BE2C (cell line): ENCODE measurements at regions not wholly inside any gene's neighbourhood (a gene's known extent, or its start where the extent isn't known, plus 50 kb on each side); places are given as distances from the start of the nearest gene placed in this dataset.
A peak's percentile ranks its signal among the peaks of the same experiment; 100 is the strongest.

Experiments
- DNase-seq: peaks from one replicate; pipeline ENCODE4 v3.0.0-alpha.2; 2020
- H3K27me3 ChIP-seq: fragments of 250-450 bp; sonication (Bioruptor Pico); 2 replicates; pipeline ENCODE4 v1.5.1; 2020; ENCODE audit warnings: mild to moderate bottlenecking
- H3K36me3 ChIP-seq: fragments of 250-450 bp; sonication (Bioruptor Pico); 2 replicates; pipeline ENCODE4 v1.5.1; 2020; ENCODE audit warnings: mild to moderate bottlenecking
- H3K4me1 ChIP-seq: fragments of 250-450 bp; sonication (Bioruptor Pico); 2 replicates; pipeline ENCODE4 v1.5.1; 2020
- H3K4me3 ChIP-seq: 2 replicates; pipeline ENCODE4 v1.5.1; 2011; ENCODE audit warnings: low read depth, low read length
- H3K9me3 ChIP-seq: fragments of 250-450 bp; sonication (Bioruptor Pico); 2 replicates; pipeline ENCODE4 v1.5.1; 2020
- CTCF ChIP-seq: IDR thresholded peaks from 2 replicates; pipeline ENCODE4 v1.5.1; 2012; ENCODE audit warnings: mild to moderate bottlenecking, low read depth, low read length

- TF ChIP-seq CTCF: no peak
- no peak for DNase-seq
- no peaks in the 10 kb centered on the region for H3K9me3 ChIP-seq
- no peaks in the 10 kb centered on the region for H3K36me3 ChIP-seq
- peaks cover 27% of the 10 kb centered on the region for H3K4me1 ChIP-seq
- no peak overlapping the region for H3K4me3 ChIP-seq
- H3K27me3 ChIP-seq: no peaks in the 10 kb centered on the region
These were observed 174.4 kb upstream of the GALNT2 start for GRCh38 chr1:229892515-229893117.

GRCh38 chr1:229893762-229894444 lies 173.1 kb upstream of the GALNT2 start:
- peak overlapping the region; percentile 17 for H3K4me3 ChIP-seq
- DNase-seq: peak; percentile 81
- no peak for TF ChIP-seq CTCF

GRCh38 chr1:229894532-229894931 lies 172.5 kb upstream of the GALNT2 start:
- Histone ChIP-seq H3K36me3 (no peaks in the 10 kb centered on the region), H3K4me3 (peak overlapping the region; percentile 17), H3K4me1 (peaks cover 16% of the 10 kb centered on the region), H3K27me3 (no peaks in the 10 kb centered on the region), H3K9me3 (no peaks in the 10 kb centered on the region)
- TF ChIP-seq CTCF: no peak
- no peak for DNase-seq

More at GRCh38 chr1:229893762-229894444, 173.1 kb upstream of the GALNT2 start:
- Histone ChIP-seq H3K36me3 (no peaks in the 10 kb centered on the region), H3K4me1 (peaks cover 19% of the 10 kb centered on the region), H3K27me3 (no peaks in the 10 kb centered on the region), H3K9me3 (no peaks in the 10 kb centered on the region)

- no peak for TF ChIP-seq CTCF
These were observed 171.4 kb upstream of the GALNT2 start for GRCh38 chr1:229895605-229896004.

GRCh38 chr1:229896306-229896705 lies 170.7 kb upstream of the GALNT2 start:
- TF ChIP-seq CTCF: no peak
- Histone ChIP-seq H3K27me3 (no peaks in the 10 kb centered on the region), H3K4me3 (no peak overlapping the region), H3K36me3 (no peaks in the 10 kb centered on the region), H3K9me3 (no peaks in the 10 kb centered on the region), H3K4me1 (peaks cover 16% of the 10 kb centered on the region)
- DNase-seq: no peak

More at GRCh38 chr1:229895605-229896004, 171.4 kb upstream of the GALNT2 start:
- Histone ChIP-seq H3K4me3 (no peak overlapping the region), H3K9me3 (no peaks in the 10 kb centered on the region), H3K27me3 (no peaks in the 10 kb centered on the region), H3K4me1 (peaks cover 16% of the 10 kb centered on the region), H3K36me3 (no peaks in the 10 kb centered on the region)
- DNase-seq: no peak

GRCh38 chr1:229896861-229897260 lies 170.2 kb upstream of the GALNT2 start:
- H3K4me3 ChIP-seq: no peak overlapping the region
- no peaks in the 10 kb centered on the region for H3K27me3 ChIP-seq
- no peaks in the 10 kb centered on the region for H3K9me3 ChIP-seq
- DNase-seq: no peak
- no peaks in the 10 kb centered on the region for H3K36me3 ChIP-seq
- H3K4me1 ChIP-seq: peaks cover 16% of the 10 kb centered on the region
- no peak for TF ChIP-seq CTCF
